Skeletal muscle tissue (tissue), 3 donors: ENCODE measurements at regions not wholly inside any gene's neighbourhood (a gene's known extent, or its start where the extent isn't known, plus 50 kb on each side); places are given as distances from the start of the nearest gene placed in this dataset.

Experiments
- H3K27ac ChIP-seq: one replicate; pipeline ENCODE4 v1.7.0; 2013; ENCODE audit warnings: mild to moderate bottlenecking, low read depth, low read length, inconsistent platforms
- H3K27me3 ChIP-seq, 3 donors: one replicate each; pipeline ENCODE4 v1.7.0; 2013; ENCODE audit warnings: low read length in 3 of 3; ENCODE audit not compliant: control insufficient read depth in 3 of 3, insufficient read depth in 3 of 3
- H3K36me3 ChIP-seq, 3 donors: one replicate each; pipeline ENCODE4 v1.7.0; 2013; ENCODE audit warnings: low read length in 3 of 3; ENCODE audit not compliant: control insufficient read depth in 3 of 3, insufficient read depth in 3 of 3
- H3K4me1 ChIP-seq, 3 donors: one replicate each; pipeline ENCODE4 v1.7.0; 2013; ENCODE audit warnings: low read length in 3 of 3, mild to moderate bottlenecking in 3 of 3; ENCODE audit not compliant: control insufficient read depth in 3 of 3, insufficient read depth in 3 of 3
- H3K4me3 ChIP-seq, 3 donors: one replicate each; pipeline ENCODE4 v1.7.0; 2013; ENCODE audit warnings: low read length in 3 of 3
- H3K9ac ChIP-seq, 3 donors: one replicate each; pipeline ENCODE4 v1.7.0; 2013; ENCODE audit warnings: low read length in 3 of 3, mild to moderate bottlenecking in 3 of 3, moderate library complexity in 2 of 3, low read depth in 1 of 3
- H3K9me3 ChIP-seq, 3 donors: one replicate each; pipeline ENCODE4 v1.7.0; 2013; ENCODE audit warnings: low read length in 3 of 3; ENCODE audit not compliant: control insufficient read depth in 3 of 3
- donor health status: Osteomylitis.

GRCh38 chr1:8139383-8139782 is 113.3 kb upstream of the ERRFI1 start:
- Histone ChIP-seq H3K27me3 (no peaks in the 10 kb centered on the region), H3K9me3 (no peaks in the 10 kb centered on the region)

GRCh38 chr1:8138673-8139072 is 112.6 kb upstream of the ERRFI1 start:
- H3K4me3 ChIP-seq, result no peak overlapping the region
- no peaks in the 10 kb centered on the region for H3K9me3 ChIP-seq
- no peak overlapping the region for H3K27ac ChIP-seq
- no peaks in the 10 kb centered on the region for H3K27me3 ChIP-seq
- peaks cover 18 to 22% (median 22%) of the 10 kb centered on the region in 3 donors for H3K4me1 ChIP-seq
- H3K36me3 ChIP-seq, result no peaks in the 10 kb centered on the region
- no peak overlapping the region for H3K9ac ChIP-seq

More at GRCh38 chr1:8139383-8139782, 113.3 kb upstream of the ERRFI1 start:
- H3K36me3 ChIP-seq, result no peaks in the 10 kb centered on the region
- H3K4me1 ChIP-seq, result peaks cover 11 to 19% (median 18%) of the 10 kb centered on the region in 3 donors
- no peak overlapping the region for H3K27ac ChIP-seq
- no peak overlapping the region for H3K4me3 ChIP-seq
- H3K9ac ChIP-seq, result no peak overlapping the region

- Histone ChIP-seq H3K4me3 (peak overlapping the region; percentile 28 to 50 (median 45)), H3K9me3 (no peaks in the 10 kb centered on the region), H3K27ac (peak overlapping the region; percentile 64), H3K9ac (peak overlapping the region in 2 of 3 donors; percentile 40 to 41), H3K4me1 (peaks cover 19 to 25% (median 24%) of the 10 kb centered on the region in 3 donors), H3K36me3 (no peaks in the 10 kb centered on the region), H3K27me3 (no peaks in the 10 kb centered on the region)
Observed at GRCh38 chr1:8137481-8138244, 111.6 kb upstream of the ERRFI1 start.

- Histone ChIP-seq H3K27ac (peak overlapping the region; percentile 64), H3K9ac (no peak overlapping the region), H3K4me1 (peaks cover 19 to 25% (median 24%) of the 10 kb centered on the region in 3 donors)
Observed at GRCh38 chr1:8136766-8137165, 110.7 kb upstream of the ERRFI1 start.

DNA sequence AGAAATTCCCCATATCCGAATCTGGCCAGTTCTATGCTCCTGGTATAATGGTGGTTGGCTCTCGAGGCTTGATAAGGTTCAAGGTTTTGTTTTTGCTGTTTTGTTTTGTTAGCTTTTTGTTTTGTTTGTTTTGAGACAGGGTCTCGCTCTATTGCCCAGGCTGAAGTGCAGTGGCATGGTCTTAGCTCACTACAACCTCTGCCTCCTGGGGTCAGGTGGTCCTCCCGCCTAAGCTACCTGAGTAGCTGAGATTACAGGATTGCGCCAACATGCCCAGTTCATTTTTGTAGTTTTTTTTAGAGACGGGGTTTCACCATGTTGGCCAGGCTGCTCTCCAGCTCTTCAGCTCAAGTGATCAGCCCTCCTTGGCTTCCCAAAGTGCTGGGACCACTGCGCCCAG is 109.1 kb upstream of the ERRFI1 start:
- Histone ChIP-seq H3K4me1 (peaks cover 19 to 25% (median 24%) of the 10 kb centered on the region in 3 donors), H3K9me3 (no peaks in the 10 kb centered on the region), H3K4me3 (no peak overlapping the region), H3K27me3 (no peaks in the 10 kb centered on the region), H3K27ac (peak overlapping the region; percentile 79), H3K9ac (no peak overlapping the region), H3K36me3 (no peaks in the 10 kb centered on the region)

More at GRCh38 chr1:8136766-8137165, 110.7 kb upstream of the ERRFI1 start:
- Histone ChIP-seq H3K9me3 (no peaks in the 10 kb centered on the region), H3K4me3 (no peak overlapping the region), H3K36me3 (no peaks in the 10 kb centered on the region), H3K27me3 (no peaks in the 10 kb centered on the region)

DNA sequence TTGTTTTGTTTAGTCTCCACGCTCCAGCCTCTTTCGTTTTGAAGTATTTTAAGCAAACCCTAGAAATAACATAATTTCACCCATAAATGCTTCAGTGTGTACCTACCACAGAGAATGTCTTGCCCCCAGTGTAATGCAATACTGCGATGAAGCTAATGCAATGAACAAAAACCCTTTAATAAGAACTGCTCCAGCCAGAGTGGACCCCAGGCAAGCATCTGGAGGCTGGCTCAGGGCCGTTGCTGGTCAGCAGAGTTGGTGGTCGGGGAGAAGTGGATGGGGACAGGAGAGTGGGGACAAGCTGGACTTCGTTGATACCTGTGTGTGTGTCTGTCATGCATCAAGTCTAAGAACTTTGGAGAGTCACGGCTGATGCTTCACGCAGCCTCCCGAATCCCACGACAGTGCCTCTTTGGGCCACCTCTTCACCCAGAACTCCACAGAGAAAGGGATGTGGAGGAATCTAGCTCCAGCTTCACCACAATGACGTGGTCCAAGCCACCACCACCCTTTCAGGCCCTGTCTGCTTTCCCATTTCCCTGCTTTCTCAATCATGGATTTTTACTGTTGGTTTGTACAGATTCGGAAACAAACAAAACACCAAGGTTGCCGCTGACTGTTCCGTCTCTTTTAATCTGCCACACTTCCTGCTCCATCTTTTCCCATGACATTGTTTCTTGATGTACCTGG is 108.6 kb upstream of the ERRFI1 start:
- no peaks in the 10 kb centered on the region for H3K36me3 ChIP-seq
- no peak overlapping the region for H3K4me3 ChIP-seq
- H3K27me3 ChIP-seq, result no peaks in the 10 kb centered on the region
- no peaks in the 10 kb centered on the region for H3K9me3 ChIP-seq
- peak overlapping the region; percentile 79 for H3K27ac ChIP-seq
- peaks cover 19 to 25% (median 24%) of the 10 kb centered on the region in 3 donors for H3K4me1 ChIP-seq
- peak overlapping the region in 2 of 3 donors; percentile 15 to 25 for H3K9ac ChIP-seq

DNA sequence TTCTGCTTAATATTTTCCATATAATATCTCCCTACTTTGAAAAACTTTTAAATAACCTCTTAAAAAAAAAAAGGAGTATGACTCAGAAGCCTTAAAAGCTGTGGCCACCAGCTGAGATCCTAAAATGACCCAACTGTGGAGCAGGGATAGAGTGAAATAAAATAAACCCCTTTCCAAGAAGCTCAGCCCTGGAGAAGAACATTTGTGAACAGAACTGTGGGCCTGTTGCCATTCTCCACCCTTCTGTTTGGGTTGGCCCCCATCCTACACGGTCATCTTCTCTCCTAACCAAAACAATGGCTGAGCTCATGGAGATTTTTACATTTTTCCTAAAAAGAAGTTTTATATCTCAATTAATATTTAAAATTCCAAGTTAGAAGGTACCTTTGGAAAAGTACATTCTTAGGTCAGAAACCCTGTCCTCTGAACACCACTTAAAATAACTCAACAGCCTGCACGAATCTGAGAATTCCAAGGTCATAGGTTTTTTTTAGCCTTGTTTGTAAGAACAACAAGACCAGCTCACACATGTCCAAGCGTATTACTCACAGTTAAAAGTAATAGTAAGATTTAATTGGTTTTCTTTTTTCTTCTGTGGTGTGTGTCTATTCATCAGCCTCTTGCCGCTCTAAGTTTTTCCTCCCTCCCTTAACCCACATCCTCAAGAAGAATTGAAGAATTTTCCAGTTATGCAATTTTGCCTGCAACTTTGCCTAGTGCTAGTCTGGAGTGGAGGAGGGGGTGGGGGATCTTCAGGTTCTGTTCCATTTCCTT is 107.7 kb upstream of the ERRFI1 start:
- Histone ChIP-seq H3K4me3 (peak overlapping the region in 1 of 3 donors; percentile 23), H3K27me3 (no peaks in the 10 kb centered on the region), H3K9ac (peak overlapping the region in 1 of 3 donors; percentile 25), H3K27ac (peak overlapping the region; percentile 79), H3K4me1 (peaks cover 19 to 25% (median 24%) of the 10 kb centered on the region in 3 donors), H3K9me3 (no peaks in the 10 kb centered on the region), H3K36me3 (no peaks in the 10 kb centered on the region)

DNA sequence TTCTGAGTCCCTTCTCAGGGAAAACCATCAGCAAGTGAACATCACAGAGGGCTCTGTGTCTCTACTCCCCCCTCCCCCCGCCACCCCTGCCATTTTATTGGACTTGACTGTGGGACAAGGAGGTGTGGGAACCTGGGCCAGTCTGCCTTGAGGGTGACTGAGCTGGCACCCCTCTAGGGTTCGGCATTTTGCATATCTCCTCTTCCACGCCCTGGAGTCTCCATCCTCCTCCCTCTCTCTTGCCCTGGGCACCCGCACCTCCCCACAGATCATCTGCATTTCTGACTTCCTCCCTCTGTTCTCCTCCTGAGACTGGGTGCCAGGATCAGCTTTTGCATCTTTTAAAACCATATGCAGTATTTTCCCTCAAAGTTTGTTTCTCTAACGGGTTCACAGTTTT is 107.1 kb upstream of the ERRFI1 start:
- Histone ChIP-seq H3K27me3 (no peaks in the 10 kb centered on the region), H3K36me3 (no peaks in the 10 kb centered on the region), H3K4me3 (peak overlapping the region in 1 of 3 donors; percentile 13), H3K4me1 (peaks cover 19 to 24% (median 24%) of the 10 kb centered on the region in 3 donors), H3K9me3 (no peaks in the 10 kb centered on the region), H3K27ac (peak overlapping the region; percentile 79), H3K9ac (no peak overlapping the region)

DNA sequence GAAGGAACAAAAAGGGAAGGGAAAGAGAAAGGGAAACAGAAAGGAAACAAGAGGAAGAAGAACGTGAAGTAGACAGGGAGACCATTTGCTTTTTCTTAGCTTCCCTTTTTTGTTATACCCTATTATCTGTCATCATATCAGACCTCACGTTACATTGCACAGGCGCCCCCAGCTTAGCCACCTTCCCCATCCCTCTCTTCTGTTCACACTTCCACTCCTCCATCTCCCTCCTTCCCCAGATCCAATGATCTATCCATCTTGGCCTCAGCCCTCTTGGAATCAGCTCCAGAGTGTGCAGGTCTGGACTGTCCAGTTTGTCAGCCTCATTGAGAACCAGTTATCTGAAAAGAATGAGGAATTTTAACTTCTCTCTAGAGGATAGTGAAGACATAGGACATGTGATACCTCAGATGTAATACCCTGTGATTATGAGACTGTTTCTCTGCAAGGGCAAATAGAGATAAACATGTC is 101.1 kb upstream of the ERRFI1 start:
- Histone ChIP-seq H3K4me3 (no peak overlapping the region), H3K4me1 (peaks cover 0 to 4% (median 3%) of the 10 kb centered on the region in 3 donors), H3K27me3 (no peaks in the 10 kb centered on the region), H3K27ac (peak overlapping the region; percentile 40), H3K36me3 (no peaks in the 10 kb centered on the region), H3K9me3 (peaks cover 0 to 2% (median 0%) of the 10 kb centered on the region in 3 donors), H3K9ac (no peak overlapping the region)
